GM12872 (cell line): ENCODE measurements at regions not wholly inside any gene's neighbourhood (a gene's known extent, or its start where the extent isn't known, plus 50 kb on each side); places are given as distances from the start of the nearest gene placed in this dataset.

Source experiments
- CTCF ChIP-seq: IDR thresholded peaks from 3 replicates; pipeline ENCODE4 v1.5.1; 2011; ENCODE audit warnings: low read depth, mild to moderate bottlenecking, low read length, moderate library complexity; ENCODE audit not compliant: insufficient read depth

DNA sequence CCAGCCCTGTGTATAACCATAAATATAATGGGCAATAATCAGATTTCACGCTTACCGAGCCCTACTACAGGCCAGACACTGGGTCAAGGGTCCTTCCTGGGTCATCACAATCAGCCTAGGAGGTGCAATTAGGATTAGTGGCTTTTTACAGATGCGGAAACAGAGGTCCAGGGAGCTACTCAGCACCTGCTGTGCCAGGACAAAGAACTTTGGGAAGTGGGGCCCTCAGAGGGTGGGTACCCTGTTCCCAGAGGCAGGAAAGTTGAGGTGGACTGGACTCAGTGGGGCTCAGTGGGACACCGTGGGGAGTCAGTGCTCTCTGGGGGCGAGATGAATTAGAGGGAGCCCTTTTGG, 77.2 kb downstream of the CEBPB start:
- TF ChIP-seq CTCF, result no peak

DNA sequence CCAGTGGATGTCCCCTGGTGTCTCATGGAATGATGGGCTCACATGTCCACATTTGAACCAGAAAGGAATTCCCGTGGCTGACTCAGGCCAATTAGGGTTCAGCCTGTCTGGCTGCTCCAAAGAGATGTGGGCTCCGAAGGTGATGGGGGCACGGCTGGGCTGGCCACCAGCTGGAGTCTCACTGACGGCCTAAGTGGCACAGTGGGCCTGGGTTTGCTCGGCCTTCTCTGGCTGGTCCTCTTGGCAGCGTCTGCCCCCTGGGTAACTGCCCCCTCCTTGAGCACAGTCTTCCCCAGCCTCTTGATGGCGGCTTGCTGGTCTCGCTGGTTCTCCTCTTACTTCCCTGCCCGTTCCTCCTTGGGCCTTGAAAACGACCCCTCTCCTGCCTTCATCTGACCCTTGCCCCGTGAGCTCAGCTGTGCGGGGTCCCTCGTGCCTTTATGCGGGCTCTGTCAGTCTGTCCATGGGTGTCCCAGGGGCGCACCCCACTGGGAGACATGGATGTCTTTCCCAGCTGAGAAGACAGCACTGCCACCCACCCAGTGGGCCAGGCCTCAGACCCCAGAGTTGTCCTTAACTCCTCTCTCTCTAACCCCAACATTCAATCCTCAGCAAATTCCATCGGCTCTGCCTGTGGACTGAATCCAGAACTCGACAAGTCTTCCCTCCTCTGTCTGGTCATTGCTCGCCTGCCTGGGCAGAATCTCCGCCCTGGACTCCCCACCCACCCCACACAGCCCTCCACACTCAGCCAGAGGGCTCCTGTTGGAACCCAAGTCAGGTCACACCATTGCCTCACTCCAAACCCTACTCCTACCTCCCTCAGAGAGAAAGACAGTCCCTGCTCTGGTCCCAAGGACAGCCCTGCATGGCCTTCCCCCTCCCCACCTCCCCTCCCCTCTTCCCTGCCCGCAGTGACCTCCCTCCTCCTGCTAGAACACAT, 78.7 kb downstream of the CEBPB start:
- no peak for TF ChIP-seq CTCF

- TF ChIP-seq CTCF, result no peak
Observed at GRCh38 chr20:50270034-50270395, 79.4 kb downstream of the CEBPB start.

- TF ChIP-seq CTCF, result no peak
Observed at GRCh38 chr20:50270569-50270968, 79.9 kb downstream of the CEBPB start.

- TF ChIP-seq CTCF, result no peak
Observed at GRCh38 chr20:50271176-50271575, 80.5 kb downstream of the CEBPB start.

GRCh38 chr20:50271612-50272011, 81.0 kb downstream of the CEBPB start:
- no peak for TF ChIP-seq CTCF

DNA sequence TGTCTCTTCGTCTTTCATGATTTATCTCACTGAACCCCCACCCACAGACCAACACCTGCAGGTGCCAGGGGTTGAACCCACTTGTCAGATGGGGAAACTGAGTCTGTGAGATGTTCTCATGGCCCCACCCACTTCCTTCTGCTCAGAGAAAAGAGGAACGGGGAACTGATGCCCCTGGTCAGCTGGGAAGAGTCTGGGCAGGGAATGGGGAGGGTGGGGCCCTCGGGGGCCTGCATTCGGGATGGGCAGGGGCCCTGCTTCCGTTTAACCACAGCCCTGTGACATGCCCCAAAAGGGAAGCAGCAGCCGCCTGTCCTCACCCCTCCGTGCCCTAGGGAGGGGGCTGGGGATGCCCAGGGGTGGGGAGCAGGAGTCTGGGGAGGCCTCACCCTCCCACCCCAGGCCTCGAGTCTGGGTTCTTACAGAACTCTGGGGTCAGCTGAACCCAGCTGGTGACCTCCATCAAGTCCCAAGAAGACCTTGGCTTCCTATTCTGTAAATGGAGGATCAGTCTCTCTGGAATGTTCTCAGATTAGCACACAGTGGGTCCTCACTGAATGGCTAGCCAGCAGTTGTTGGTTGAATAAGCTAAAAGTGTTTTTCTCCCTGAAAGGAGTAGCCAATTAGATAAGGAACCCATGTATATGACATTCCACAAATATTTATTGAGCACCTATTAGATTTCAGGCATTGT, 81.5 kb downstream of the CEBPB start:
- TF ChIP-seq CTCF, result no peak
